ENCODE measurements at regions not wholly inside any gene's neighbourhood (a gene's known extent, or its start where the extent isn't known, plus 50 kb on each side); places are given as distances from the start of the nearest gene placed in this dataset.

DNA sequence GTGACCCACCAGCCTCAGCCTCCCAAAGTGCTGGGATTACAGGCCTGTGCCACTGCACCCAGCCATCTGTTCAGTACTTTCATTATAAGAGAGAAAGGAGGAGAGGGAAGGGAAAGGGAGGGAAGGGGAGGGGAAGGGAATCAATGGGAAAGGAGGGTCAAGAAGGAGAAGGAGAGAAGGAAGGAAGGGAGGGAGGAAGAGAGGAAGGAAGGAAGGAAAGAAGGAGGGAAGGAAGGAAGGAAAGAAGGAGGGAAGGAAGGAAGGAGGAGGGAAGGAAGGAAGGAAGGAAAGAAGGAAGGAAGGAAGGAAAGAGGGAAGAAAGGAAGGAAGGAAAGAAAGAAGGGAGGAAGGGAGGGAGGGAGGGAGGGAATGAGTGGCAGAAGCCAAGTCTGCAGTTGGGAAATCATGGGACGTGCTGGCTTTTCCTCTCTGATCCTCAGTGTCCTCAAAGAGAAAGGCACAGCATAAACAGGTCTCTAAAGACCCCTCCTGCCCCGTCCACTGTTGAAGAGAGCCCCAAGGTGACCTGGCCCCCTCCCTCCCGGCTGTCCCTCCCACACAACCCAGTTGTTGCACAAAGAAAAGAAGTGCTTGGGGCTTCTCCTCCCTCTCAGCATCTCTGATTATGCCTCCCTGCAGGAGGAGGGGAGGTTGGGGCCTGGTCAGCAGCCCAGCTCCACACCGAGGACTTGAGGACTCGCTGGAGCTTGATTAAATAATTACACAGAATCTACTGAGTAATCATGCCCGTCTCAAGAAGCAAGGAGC is 69.1 kb upstream of the TOP1 start:
- H3K4me1 ChIP-seq: peaks cover 0 to 14% (median 0%) of the 10 kb centered on the region in 4 donors
- no peak for TF ChIP-seq EP300 (IDR thresholded peaks at IDR 0.05)
- TF ChIP-seq CTCF (IDR thresholded peaks at IDR 0.05): no peak
- no peak for TF ChIP-seq POLR2A (IDR thresholded peaks at IDR 0.05)
- no peak overlapping the region for H3K27ac ChIP-seq
- H3K9me3 ChIP-seq: no peaks in the 10 kb centered on the region
- WGBS, 2 donors: 50 to 53% methylated on average over 6 of the region's 6 CpGs
- no peak for DNase-seq (ENCODE audit: low spot score in 2 of 2)
- no peak overlapping the region for H3K4me3 ChIP-seq
- H3K36me3 ChIP-seq: no peaks in the 10 kb centered on the region
- no peaks in the 10 kb centered on the region for H3K27me3 ChIP-seq

DNA sequence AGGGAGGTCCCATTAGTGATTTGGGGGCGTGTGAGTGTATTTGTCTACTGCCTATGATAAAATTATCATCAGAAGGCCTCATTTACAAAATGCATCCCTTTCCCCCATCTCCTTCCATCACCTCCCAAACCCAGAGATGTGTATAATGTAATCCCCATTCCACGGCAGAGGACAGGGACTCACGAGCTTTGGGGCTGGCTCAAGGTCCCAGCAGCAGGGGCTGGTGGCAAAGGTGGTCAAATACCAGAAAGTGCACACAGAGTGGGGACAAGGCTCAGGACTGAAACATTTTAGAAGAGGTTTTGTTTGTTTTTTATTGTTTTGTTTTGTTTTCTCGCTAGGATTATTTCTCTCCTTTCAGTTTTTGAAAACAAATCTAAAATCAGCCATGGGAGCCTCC is 68.5 kb upstream of the TOP1 start:
- 78 to 84% methylated on average over 4 of the region's 4 CpGs for whole genome bisulfite sequencing, 2 donors
- H3K4me3 ChIP-seq: no peak overlapping the region
- H3K27me3 ChIP-seq: no peaks in the 10 kb centered on the region
- H3K27ac ChIP-seq: no peak overlapping the region
- no peak for TF ChIP-seq CTCF (IDR thresholded peaks at IDR 0.05)
- no peak for TF ChIP-seq POLR2A (IDR thresholded peaks at IDR 0.05)
- TF ChIP-seq EP300 (IDR thresholded peaks at IDR 0.05): no peak
- DNase-seq (ENCODE audit: low spot score in 2 of 2): no peak
- H3K4me1 ChIP-seq: peaks cover 0 to 14% (median 0%) of the 10 kb centered on the region in 4 donors
- H3K9me3 ChIP-seq: no peaks in the 10 kb centered on the region
- no peaks in the 10 kb centered on the region for H3K36me3 ChIP-seq

DNA sequence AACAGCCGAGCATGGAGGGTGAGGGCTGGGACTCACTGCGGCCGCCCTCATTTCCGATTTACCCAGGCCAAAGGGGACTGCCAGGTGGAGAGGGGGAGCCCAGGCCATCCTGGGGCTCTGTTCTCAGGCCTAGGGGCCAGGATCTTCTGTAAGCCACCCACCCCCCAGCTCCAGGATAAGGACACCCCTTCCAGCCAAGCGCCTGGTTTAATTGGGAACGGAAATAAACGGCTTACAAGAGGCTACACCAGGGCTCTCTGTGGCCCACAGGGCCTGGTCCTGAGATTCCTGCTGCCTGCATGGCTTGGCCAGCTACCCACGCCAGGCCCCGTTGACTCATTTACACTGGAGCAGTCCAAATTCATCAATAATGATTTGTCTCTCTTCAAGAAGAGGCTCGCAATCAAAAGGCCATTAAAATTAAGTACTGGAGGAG is 68.1 kb upstream of the TOP1 start:
- no peak for DNase-seq (ENCODE audit: low spot score in 2 of 2)
- Histone ChIP-seq H3K27ac (no peak overlapping the region), H3K9me3 (no peaks in the 10 kb centered on the region), H3K36me3 (no peaks in the 10 kb centered on the region), H3K4me1 (peaks cover 0 to 14% (median 0%) of the 10 kb centered on the region in 4 donors), H3K27me3 (no peaks in the 10 kb centered on the region), H3K4me3 (no peak overlapping the region)
- WGBS, 2 donors: 59 to 72% methylated on average over 10 of the region's 10 CpGs
- TF ChIP-seq POLR2A (IDR thresholded peaks at IDR 0.05) (no peak), EP300 (IDR thresholded peaks at IDR 0.05) (no peak), CTCF (IDR thresholded peaks at IDR 0.05) (no peak)

DNA sequence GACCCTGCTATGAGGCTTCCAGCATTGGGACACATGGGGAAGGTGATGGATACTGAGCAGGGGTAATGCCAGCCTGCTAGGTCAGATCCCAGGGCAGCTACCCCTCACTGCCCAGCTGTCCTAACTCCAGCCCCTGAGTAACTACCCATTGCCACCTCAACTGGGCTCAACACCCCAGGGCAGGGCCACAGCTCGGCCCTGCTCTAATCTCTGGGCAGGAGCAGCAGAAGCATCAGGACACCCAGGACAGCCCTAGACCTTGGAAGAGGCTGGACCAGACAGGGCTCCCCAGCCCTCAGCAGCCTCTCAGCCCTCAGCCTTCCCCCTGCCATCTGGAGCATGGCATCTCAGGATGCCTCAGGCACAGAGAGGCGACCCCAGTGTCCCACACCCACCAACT is 67.4 kb upstream of the TOP1 start:
- Histone ChIP-seq H3K4me1 (peaks cover 0 to 14% (median 0%) of the 10 kb centered on the region in 4 donors), H3K4me3 (no peak overlapping the region), H3K27me3 (no peaks in the 10 kb centered on the region), H3K9me3 (no peaks in the 10 kb centered on the region), H3K36me3 (no peaks in the 10 kb centered on the region), H3K27ac (no peak overlapping the region)
- DNase-seq (ENCODE audit: low spot score in 2 of 2): no peak
- TF ChIP-seq CTCF (IDR thresholded peaks at IDR 0.05) (no peak), EP300 (IDR thresholded peaks at IDR 0.05) (no peak), POLR2A (IDR thresholded peaks at IDR 0.05) (no peak)
- WGBS, 2 donors: 50 to 73% methylated on average over 1 of the region's 2 CpGs
